HG03064 (cell line): ENCODE measurements at regions not wholly inside any gene's neighbourhood (a gene's known extent, or its start where the extent isn't known, plus 50 kb on each side); places are given as distances from the start of the nearest gene placed in this dataset.
"Not testable (repeated sequence)": the region's sequence is repeated elsewhere in the genome, so short reads cannot be mapped to it uniquely, and the experiment has no call there.

Experiments used
- ATAC-seq: cut with Tn5 transposase; IDR thresholded peaks from one replicate; pipeline ENCODE4 v1.9.1; 2021; ENCODE audit warnings: low read depth; ENCODE audit not compliant: unreplicated experiment

DNA sequence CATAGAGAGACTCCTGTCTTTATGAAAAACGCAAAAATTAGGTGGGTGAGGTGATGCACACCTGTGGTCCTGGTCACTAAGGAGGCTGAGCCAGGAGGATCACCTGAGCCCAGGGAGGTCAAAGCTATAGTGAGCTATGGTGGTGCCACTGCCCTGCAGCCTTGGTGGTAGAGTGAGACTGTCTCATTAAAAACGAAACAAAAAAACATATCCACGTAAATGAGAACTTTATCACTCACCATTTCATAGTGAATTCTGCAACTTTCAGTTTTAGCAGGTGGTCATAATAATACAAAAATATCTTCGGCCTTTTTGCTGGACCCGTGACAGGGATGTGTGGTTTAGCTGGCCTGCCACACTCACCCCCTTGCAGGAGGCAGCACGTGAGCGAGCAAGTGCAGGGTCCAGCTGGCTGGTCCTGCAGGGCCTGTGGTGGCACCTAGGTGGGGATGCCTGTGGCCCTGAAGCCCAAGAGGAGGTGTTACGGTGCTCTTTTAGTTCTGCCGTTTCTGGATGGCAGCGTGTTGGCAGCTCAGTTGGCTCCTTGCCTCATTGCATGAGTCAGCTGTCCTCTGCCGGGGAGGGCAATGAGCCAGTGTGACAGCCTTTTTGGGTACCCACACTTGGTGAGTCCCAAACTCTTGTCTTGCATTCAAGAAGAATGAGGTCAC lies 1330.7 kb upstream of the TMEM132C start:
- no peak for ATAC-seq

DNA sequence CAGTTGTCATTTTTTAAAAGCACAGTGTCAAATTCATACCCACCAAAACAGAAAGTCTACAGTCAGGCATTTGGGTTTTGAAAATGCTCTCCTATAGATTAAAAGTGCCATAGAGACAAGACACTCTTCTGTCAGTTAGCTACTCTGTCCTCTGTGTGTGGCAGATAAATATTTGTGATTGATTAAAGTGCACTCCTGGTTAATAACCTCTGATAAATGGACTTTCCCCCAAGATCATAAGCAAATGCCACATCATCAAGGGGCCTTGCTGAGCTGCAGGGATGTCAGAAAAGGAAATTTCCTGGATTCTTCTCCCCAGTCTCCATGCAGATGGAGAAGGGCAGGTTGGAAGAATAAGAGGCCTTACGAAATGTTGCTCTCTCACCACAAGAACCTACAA lies 1329.5 kb upstream of the TMEM132C start:
- no peak for ATAC-seq

DNA sequence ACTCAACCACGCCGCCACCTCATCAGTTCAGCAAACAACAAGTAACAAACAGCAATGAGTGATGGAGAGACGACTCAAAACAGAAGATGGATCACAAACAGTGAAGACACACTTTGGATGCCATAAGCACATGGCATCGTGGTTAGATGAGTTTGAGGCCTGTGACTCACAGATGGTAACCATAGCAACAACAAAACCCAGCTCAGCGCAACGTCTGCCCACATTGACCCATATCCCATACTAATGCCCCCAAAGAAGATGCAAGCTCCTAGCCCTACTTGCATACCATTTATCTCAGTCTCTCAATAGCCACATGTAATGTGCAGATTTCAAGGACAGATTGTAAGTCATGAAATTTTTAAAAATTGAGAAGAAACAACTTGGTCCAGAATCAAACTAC lies 1322.3 kb upstream of the TMEM132C start:
- no peak for ATAC-seq

DNA sequence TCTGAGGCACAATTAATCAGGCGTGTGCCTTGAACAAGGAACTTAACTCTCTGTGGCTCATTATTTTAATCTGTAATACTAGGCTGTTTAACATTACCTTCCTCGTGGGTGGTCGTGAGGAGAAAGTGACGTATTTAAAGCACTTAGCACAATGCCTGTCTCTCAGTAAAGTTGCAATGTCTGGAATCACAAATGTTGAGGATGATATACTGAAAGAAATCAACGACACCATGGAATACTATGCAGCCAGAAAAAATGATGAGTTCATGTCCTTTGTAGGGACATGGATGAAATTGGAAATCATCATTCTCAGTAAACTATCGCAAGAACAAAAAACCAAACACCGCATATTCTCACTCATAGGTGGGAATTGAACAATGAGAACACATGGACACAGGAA lies 1320.0 kb upstream of the TMEM132C start:
- not testable (repeated sequence) for ATAC-seq

DNA sequence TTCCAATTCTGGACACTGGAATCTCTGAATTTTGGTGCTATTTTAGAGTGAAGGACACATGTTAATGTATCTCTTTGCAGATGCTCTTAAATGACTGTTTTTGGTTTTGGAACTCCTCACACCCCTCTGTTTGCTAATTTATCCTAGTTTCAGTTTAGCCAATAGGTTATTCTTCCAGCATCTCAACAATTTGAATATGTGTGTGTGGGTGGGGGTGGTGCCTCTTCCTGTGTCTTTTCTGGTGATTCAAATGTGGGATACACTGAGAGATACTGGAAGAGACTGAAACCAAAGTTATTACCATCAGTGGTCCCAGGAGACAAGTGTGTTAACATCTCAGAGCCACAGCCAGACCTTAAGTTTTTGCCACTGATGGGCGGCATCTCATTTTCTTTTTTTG lies 1317.4 kb upstream of the TMEM132C start:
- ATAC-seq = no peak

DNA sequence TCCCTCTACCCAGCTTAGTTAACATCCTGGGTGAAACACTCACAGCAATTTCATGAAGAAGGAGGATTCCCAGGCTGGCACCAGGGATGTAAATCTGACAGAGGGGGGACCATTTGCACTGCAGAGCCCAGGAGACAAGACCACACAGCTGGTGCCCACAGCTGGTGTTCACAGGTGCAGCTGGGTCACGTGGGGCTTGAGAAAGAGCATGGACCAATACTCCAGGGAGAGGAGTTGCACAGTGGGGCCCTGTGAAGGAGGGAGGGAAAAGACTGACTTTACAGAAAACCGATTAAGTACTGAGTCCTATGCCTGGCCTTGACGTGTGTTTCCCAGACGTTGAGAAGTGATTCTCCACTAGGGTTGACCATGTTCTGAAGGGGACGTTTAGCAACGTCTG lies 1316.7 kb upstream of the TMEM132C start:
- no peak for ATAC-seq

DNA sequence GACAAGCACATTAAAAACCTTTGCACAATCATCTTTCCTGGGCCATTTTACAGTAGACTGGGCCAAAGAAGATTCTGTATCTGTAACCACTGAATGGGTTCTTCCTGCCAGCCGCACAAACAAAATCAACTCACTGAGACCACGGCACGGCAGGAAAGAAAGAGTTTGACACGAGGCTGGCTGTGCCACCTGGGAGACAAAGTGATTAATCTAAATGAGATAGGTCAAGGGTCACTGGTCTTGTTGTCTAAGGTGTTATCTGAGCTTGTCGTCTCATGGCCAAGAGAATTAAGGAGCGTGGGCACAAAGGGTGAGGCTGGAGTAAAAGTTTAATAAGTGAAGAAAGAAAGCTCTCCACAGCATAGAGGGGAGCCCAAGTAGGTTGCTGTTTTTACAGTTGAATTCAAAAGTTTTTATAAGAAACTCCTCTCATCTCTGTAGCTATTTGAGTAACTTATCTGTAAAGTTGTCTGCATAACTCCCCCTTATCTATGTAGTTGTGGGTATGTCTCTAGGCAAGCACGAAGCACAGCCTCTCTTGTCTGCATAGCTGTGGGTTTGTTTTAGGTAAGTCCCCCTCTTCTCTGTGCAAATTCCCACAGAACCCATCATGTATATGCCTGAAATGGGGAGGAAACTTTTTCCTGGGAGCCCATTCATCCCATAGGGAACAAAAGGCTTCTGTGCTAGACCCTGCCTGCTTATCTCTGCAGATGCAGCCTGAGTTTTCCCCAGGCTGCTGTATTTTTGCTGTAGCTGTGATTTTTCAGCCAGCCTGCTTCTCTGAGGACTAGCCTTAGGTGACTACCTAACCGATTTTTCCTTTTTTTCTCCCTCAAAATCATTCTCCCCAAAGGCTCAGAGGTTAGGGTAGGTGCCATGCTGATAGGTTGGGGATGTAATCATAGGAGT lies 1314.6 kb upstream of the TMEM132C start:
- no peak for ATAC-seq

DNA sequence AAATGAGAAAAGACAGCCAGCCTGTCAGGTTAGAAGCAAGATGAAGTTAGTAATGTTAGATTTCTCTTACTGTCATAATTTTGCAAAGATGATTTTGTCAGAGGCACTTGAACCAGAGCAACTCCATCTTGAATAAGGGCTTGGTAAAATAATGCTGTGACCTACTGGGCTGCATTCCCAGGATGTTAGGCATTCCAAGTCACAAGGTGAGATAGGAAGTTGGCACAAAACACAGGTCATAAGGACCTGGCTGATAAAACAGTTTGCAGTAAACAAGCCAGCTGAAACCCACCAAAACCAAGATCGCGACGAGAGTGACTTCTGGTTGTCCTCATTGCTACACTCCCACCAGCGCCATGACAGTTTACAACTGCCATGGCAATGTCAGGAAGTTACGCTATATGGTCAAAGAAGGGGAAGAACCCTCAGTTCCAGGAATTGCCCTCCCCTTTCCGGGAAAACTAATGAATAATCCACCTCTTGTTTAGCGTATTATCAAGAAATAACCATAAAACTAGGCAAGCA lies 1313.5 kb upstream of the TMEM132C start:
- no peak for ATAC-seq

DNA sequence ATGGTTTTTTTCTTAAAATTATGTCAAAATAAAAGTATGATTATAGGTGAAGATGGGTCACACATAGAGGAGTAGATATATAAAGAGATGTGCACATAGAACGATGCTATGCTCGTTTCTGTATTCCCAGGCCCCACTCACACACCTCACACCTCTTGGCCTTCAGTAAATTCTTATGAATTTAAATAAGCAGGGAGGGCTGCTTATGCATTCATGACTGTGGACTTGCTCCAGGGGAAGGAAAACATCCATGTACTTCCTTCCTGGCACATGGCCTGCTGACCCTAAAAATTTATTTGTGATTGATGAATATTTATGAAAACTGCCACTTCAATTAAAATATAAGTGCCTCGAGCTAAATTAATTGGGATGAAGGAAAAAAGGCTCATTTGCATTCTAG lies 1306.7 kb upstream of the TMEM132C start:
- no peak for ATAC-seq

DNA sequence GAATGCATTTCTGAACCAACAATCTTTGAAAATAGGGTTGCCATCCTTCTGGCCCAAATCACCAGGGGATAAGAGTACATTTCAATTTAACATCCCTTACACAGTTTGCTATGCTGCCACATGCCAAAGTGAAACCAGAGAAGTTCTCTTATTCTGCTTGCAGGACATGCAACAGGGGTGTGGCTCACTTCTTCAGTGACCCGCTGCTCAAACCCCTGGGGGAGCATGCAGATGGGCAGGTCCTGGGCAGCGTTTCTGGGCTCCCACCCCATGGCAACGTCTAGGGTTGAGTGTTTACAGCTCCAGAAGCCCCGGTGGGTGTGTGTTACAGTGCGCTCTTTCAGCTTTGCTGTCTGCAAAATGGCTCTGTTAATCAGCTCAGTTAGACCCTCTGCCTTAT lies 1306.3 kb upstream of the TMEM132C start:
- no peak for ATAC-seq

DNA sequence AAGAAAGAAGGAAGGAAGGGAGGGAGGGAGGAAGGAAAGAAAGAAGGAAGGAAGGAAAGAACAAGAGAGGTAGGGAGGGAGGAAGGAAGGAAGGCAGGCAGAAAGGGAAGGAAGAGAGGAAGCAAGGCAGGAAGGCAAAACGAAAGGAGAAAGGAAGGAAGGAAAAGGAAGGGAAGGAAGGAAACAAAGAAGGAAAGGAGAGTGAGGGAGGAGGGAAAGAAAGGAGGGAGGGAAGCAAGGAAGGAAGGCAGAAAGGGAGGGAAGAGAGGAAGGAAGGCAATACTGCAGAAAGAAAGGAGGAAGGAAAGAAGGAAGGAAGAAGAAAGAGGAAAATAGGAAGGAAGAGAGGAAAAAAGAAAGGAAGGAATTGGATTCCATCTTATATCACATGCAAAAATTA lies 1303.1 kb upstream of the TMEM132C start:
- ATAC-seq = no peak

DNA sequence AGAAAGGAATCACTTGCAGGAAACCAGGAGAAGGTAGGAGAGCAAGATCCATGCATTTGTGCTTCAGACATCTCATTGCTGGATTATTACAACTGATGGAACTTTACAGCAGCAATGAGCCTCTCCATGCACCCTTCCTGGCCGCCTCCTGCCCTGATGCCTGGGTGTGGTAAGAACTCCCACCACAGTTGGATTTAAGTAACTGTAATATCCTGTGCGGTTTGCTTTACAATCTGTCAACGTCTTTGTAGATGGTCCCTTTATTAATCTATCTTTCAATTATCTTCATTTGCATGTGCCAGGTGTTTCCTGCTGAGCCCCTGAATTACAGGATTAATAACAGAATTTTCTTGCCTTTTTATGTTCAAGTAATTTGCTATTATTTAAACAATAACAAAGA lies 1300.5 kb upstream of the TMEM132C start:
- no peak for ATAC-seq

DNA sequence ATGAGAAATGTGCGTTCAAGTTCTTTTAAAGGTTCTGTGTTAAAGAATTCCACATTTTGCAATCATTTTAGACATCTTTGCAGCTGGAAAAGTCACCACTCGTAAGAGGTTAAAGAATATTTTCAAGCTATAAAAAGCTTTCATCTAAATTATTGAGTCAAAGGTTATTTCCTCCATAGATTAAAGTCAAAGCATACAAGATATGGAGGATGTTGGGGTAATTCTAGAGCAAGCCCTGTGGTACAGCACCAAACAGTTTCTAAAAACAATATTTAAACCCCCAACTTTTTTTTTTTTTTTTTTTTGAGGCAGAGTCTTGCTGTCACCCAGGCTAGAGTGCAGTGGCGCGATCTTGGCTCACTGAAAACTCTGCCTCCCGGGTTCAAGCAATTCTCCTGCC lies 1299.8 kb upstream of the TMEM132C start:
- ATAC-seq = no peak

DNA sequence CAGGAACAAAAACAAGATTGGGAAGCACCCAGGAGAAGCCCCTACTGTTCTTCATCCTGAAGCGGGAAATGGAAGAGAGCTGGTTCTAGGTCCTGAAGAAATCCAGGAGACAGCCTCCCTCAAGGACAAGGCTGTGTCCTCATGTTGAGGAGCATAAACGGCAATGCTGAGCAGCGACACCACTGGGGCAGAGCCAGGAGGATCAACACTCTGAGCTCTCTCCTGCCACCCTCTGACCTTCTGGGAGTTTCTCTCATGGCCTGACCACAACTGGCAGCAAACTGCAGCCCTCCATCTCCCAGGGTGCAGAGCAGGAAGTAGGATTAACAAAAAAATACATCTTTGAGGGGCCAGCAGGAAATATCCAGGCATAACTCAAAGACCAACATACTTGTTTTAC lies 1292.2 kb upstream of the TMEM132C start:
- ATAC-seq = no peak

DNA sequence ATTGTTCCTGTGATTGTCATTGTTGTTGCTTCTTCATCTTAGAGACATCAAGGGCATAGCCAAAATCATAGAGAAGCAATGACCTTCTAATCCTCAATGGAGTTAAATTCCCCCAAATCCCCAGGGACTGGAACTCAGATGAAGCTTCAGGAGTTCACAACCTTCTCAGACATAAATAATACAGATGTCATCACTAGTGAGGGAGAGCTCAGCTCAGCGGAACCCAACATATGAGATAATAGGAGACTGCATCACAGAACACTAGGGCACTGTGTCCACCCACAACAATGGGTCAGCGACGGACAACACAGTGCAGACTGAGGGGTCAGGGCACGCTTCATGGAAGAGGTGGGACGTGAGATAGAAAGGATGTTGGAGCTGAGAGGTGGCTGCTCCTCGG lies 1290.4 kb upstream of the TMEM132C start:
- ATAC-seq = no peak

DNA sequence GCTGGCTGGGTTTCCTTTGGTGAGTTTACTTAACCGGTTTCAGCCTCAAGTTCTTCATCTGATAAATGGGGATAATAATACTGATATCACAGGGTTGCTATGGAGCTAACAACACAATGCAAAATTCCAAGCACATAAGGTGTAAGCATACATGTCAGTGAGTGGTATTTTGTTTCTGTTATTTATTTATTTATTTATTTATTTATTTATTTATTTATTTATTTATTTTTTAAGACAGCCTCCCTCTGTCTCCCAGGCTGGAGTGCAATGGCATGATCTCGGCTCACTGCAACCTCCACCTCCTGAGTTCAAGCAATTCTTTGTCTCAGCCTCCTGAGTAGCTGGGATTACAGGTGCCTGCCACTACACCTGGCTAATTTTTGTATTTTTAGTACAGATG lies 1287.4 kb upstream of the TMEM132C start:
- ATAC-seq = not testable (repeated sequence)

DNA sequence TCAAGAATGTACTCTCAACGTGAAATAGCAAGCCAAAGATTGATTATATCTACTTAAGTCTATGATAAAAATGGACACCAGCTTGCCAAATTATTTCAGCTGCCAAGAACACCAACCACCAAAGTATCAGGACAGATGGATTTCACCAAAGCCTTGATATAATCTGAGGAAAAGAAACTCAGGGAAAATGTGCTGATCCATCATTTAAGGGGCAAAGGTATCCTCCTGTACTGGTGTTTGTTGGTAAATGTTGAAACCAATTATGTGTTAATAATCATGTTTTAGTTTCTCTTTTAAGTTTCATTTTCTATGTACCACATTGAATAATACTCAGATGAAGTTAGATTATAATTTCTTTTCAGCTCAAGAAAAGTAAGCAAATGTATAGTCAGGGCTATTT lies 1284.3 kb upstream of the TMEM132C start:
- ATAC-seq = no peak

DNA sequence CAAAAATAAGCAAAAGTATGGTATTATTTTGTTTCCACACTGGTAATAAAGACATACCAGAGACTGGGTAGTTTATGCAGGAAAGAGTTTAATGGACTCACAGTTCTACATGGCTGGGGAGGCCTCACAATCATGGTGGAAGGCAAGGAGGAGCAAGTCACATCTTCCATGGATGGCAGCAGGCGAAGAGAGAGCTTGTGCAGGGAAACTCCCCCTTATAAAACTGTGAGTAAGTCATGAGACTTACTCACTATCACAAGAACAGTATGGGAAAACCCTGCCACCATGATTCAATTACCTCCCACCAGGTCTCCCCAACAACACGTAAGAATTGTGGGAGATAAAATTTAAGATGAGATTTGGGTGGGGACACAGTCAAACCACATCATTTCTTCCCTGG lies 1283.2 kb upstream of the TMEM132C start:
- ATAC-seq = not testable (repeated sequence)

DNA sequence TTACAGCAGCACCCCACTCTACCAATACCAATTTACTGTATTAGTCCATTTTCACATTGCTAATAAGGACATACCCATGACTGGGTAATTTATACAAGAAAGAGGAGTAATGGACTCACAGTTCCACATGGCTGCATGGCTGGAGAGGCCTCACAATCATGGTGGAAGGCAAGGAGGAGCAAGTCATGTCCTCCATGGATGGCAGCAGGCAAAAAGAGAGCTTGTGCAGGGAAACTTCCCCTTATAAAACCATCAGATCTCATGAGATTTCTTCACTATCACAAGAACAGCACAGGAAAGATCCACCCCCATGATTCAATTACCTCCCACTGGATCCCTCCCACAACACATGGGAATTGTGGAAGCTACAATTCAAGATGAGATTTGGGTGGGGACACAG lies 1281.3 kb upstream of the TMEM132C start:
- not testable (repeated sequence) for ATAC-seq

DNA sequence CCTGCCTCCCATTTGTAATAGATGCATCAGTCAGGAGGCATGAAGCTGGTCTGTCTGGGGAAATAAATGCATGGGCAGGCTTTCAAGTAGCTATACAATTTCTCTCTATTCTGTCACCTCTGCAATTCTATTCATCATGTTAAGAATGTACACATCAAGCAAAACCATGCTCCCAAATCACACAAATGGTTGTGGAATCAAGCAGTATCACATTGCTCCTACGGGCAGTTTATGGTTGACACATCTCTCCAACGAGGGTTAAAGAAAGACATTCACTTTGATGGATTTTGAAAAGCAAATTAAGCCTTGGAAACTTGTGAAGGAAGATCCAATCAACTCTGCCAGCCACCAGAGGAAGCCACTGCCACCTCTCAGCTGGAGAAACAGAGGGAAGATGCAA lies 1277.4 kb upstream of the TMEM132C start:
- ATAC-seq = no peak

DNA sequence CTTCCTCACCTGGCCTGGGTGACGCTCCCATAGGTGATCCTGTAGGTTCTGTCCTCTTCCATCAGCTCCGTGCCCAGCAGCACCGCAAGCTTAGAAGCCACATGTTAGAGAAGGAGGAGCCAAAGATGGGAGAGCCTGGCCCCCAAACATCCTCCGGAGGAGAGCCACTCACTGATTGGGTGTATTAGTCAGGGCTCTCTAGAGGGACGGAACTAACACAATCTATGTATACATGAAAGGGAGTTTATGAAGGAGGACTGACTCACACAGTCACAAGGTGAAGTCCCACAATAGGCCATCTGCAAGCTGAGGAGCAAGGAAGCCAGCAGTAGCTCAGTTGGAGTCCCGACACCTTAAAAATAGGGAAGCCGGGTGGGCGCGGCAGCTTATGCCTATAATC lies 1273.1 kb upstream of the TMEM132C start:
- ATAC-seq = no peak

DNA sequence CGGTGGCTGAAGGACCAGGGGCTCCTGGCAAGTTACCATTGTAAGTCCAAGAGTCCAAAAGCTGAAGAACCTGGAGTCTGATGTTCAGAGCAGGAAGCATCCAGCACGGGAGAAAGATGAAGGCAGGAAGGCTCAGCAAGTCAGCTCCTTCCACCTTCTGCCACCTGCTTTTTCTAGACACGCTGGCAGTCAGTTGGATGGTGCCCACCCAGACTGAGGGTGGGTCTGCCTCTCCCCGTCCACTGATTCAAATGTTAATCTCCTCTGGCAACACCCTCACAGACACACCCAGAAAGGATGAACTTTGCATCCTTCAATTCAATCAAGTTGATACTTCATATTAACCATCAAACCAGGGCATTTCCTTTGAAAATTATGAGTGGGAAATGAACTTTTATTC lies 1272.4 kb upstream of the TMEM132C start:
- no peak for ATAC-seq
